CD8-positive, alpha-beta memory T cell (primary cell): ENCODE measurements at regions not wholly inside any gene's neighbourhood (a gene's known extent, or its start where the extent isn't known, plus 50 kb on each side); places are given as distances from the start of the nearest gene placed in this dataset.

Source experiments
- CTCF ChIA-PET: fragments of 350-600 bp; sonication (Branson Sonifier 250); formaldehyde crosslinking; loops from one replicate; lab custom pipeline; 2021; ENCODE audit warnings: antibody characterized with exemption; lab: Charles Lee
- POLR2A ChIA-PET: fragments of 350-600 bp; sonication (Branson Sonifier 250); formaldehyde crosslinking; loops from one replicate; lab custom pipeline; 2021; ENCODE audit warnings: antibody characterized with exemption; lab: Charles Lee
- DNase-seq, 5 donors: peaks; one replicate each; pipeline versions ENCODE4 v3.0.0 to v3.0.0-alpha.2; 2020 to 2022; ENCODE audit warnings: mixed read lengths in 1 of 5
- H3K27ac ChIP-seq: one replicate; pipeline ENCODE4 v1.7.0; 2013; ENCODE audit warnings: low read depth, mild to moderate bottlenecking, low read length, moderate library complexity
- H3K27me3 ChIP-seq: 2 replicates; pipeline ENCODE4 v1.7.0; 2013; ENCODE audit warnings: low read length, mild to moderate bottlenecking; ENCODE audit not compliant: insufficient read depth, poor library complexity, severe bottlenecking
- H3K36me3 ChIP-seq: 2 replicates; pipeline ENCODE4 v1.7.0; 2013; ENCODE audit warnings: mild to moderate bottlenecking, low read length, moderate library complexity; ENCODE audit not compliant: insufficient read depth
- H3K4me1 ChIP-seq: 2 replicates; pipeline ENCODE4 v1.7.0; 2013; ENCODE audit warnings: mild to moderate bottlenecking, low read length, moderate library complexity; ENCODE audit not compliant: insufficient read depth
- H3K4me3 ChIP-seq: 2 replicates; pipeline ENCODE4 v1.7.0; 2013; ENCODE audit warnings: mild to moderate bottlenecking, low read length
- H3K9me3 ChIP-seq: 2 replicates; pipeline ENCODE4 v1.7.0; 2013; ENCODE audit warnings: mild to moderate bottlenecking, low read length
- H3K27ac Mint-ChIP-seq, 8 donors: one replicate each; pipeline ENCODE4 v1.8.0; 2020 to 2021; ENCODE audit warnings: mixed read lengths in 8 of 8, mild to moderate bottlenecking in 6 of 8, inconsistent platforms in 3 of 8, moderate library complexity in 3 of 8
- H3K27me3 Mint-ChIP-seq, 2 donors: one replicate each; pipeline ENCODE4 v1.8.0; 2020 to 2021; ENCODE audit warnings: mixed read lengths in 2 of 2, mild to moderate bottlenecking in 1 of 2, moderate library complexity in 1 of 2
- H3K36me3 Mint-ChIP-seq, 3 donors: one replicate each; pipeline ENCODE4 v1.8.0; 2020 to 2021; ENCODE audit warnings: mixed read lengths in 3 of 3, inconsistent platforms in 1 of 3, mild to moderate bottlenecking in 1 of 3
- H3K4me1 Mint-ChIP-seq, 3 donors: one replicate each; pipeline ENCODE4 v1.8.0; 2020 to 2021; ENCODE audit warnings: mixed read lengths in 3 of 3, inconsistent platforms in 1 of 3, mild to moderate bottlenecking in 1 of 3
- H3K4me3 Mint-ChIP-seq, 7 donors: one replicate each; pipeline ENCODE4 v1.8.0; 2020 to 2021; ENCODE audit warnings: mixed read lengths in 7 of 7, mild to moderate bottlenecking in 6 of 7, moderate library complexity in 4 of 7, inconsistent platforms in 2 of 7
- H3K9me3 Mint-ChIP-seq, 5 donors: one replicate each; pipeline ENCODE4 v1.8.0; 2020 to 2022; ENCODE audit warnings: mixed read lengths in 5 of 5, mild to moderate bottlenecking in 3 of 5, moderate library complexity in 2 of 5, inconsistent platforms in 1 of 5

DNA sequence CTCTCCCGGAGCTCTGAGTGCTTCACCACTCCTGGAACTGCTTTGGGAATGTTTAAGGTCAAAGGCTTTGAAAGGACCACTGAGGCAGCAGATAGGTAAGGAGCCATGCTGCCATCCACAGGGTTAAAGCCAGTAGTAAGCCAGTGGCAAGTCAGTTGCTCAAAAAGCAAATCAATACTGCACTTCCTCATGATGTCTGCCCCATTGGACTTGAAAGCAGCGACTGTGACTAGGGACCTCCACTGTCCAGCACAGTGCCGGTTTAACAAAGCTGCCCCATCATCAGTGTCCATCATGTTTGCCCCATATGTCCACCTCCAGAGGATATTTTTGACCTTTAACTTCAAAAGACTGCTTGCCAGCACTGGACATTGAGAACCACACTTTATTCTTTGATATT, 49.9 kb upstream of the FGF13 start:
- peak overlapping the region in 1 of 7 donors; percentile 41 for H3K4me3 Mint-ChIP-seq
- no peak for DNase-seq
- no peaks in the 10 kb centered on the region for H3K36me3 Mint-ChIP-seq
- H3K9me3 ChIP-seq: no peaks in the 10 kb centered on the region
- no peaks in the 10 kb centered on the region for H3K4me1 Mint-ChIP-seq
- peaks cover 0 to 3% of the 10 kb centered on the region in 2 donors for H3K27me3 Mint-ChIP-seq
- H3K9me3 Mint-ChIP-seq: peaks cover 0 to 2% (median 0%) of the 10 kb centered on the region in 5 donors
- POLR2A ChIA-PET: no interaction called here
- H3K27ac ChIP-seq: no peak overlapping the region
- H3K4me3 ChIP-seq: no peak overlapping the region
- CTCF ChIA-PET: no interaction called here
- H3K36me3 ChIP-seq: no peaks in the 10 kb centered on the region
- no peaks in the 10 kb centered on the region for H3K27me3 ChIP-seq
- H3K27ac Mint-ChIP-seq: peak overlapping the region in 1 of 8 donors; percentile 64
- H3K4me1 ChIP-seq: no peaks in the 10 kb centered on the region
